GM23338 (cell line): ENCODE measurements at regions not wholly inside any gene's neighbourhood (a gene's known extent, or its start where the extent isn't known, plus 50 kb on each side); places are given as distances from the start of the nearest gene placed in this dataset.

ENCODE experiments used
- CTCF ChIP-seq, 2 experiments: fragments of 200-600 bp in 1 of 2; sonication (generic) in 1 of 2; conservative IDR thresholded peaks; 2 replicates each; pipeline versions ENCODE4 v1.5.1 to v1.6.1; 2016 to 2017; ENCODE audit warnings: antibody characterized with exemption in 2 of 2, low read depth in 2 of 2, mild to moderate bottlenecking in 2 of 2, moderate library complexity in 1 of 2
- EZH2 ChIP-seq: fragments of 200-600 bp; sonication (generic); IDR thresholded peaks from one replicate; pipeline ENCODE4 v1.8.0; 2017; ENCODE audit warnings: antibody characterized with exemption, mild to moderate bottlenecking, low read depth; ENCODE audit not compliant: unreplicated experiment

GRCh38 chr7:22629056-22629455 lies 97.9 kb upstream of the IL6 start:
- TF ChIP-seq CTCF (conservative IDR thresholded peaks at IDR 0.05; ENCODE audit: low read depth in 2 of 2) (no peak), EZH2 (no peak)
